Activated T-cell treated with anti-CD3 and anti-CD28 coated beads, Interleukin-2, amount 50 U/mL, for 72 hours (primary cell): ENCODE measurements at regions not wholly inside any gene's neighbourhood (a gene's known extent, or its start where the extent isn't known, plus 50 kb on each side); places are given as distances from the start of the nearest gene placed in this dataset.
"Not testable (repeated sequence)": the region's sequence is repeated elsewhere in the genome, so short reads cannot be mapped to it uniquely, and the experiment has no call there.

Source experiments
- ATAC-seq, 2 donors: fragments of 150-1000 bp; cut with Tn5 transposase; replicated peaks in 1 of 2; 2 replicates each; pipeline ENCODE4 v1.10.0; 2021; ENCODE audit warnings: moderate library complexity in 2 of 2, mild to moderate bottlenecking in 1 of 2
- DNase-seq, 2 donors: peaks; one replicate each; pipeline ENCODE4 v3.0.0; 2021 to 2022; ENCODE audit warnings: mixed read lengths in 1 of 2
- H3K27ac Mint-ChIP-seq: one replicate; pipeline ENCODE4 v1.8.0; 2022; ENCODE audit warnings: mild to moderate bottlenecking, moderate library complexity, mixed read lengths
- H3K27me3 Mint-ChIP-seq: one replicate; pipeline ENCODE4 v1.8.0; 2022; ENCODE audit warnings: low read depth, mixed read lengths
- H3K36me3 Mint-ChIP-seq, 2 donors: one replicate each; pipeline ENCODE4 v1.8.0; 2022; ENCODE audit warnings: mixed read lengths in 2 of 2, mild to moderate bottlenecking in 1 of 2; ENCODE audit not compliant: insufficient read depth in 2 of 2
- H3K4me1 Mint-ChIP-seq: one replicate; pipeline ENCODE4 v1.8.0; 2022; ENCODE audit warnings: low read depth, mixed read lengths
- H3K4me3 Mint-ChIP-seq, 2 donors: one replicate each; pipeline ENCODE4 v1.8.0; 2022; ENCODE audit warnings: mild to moderate bottlenecking in 2 of 2, mixed read lengths in 2 of 2, moderate library complexity in 2 of 2
- H3K9me3 Mint-ChIP-seq, 2 donors: one replicate each; pipeline ENCODE4 v1.8.0; 2022; ENCODE audit warnings: mixed read lengths in 2 of 2

- ATAC-seq: no peak
- Mint-ChIP-seq H3K27me3 (no peaks in the 10 kb centered on the region), H3K27ac (no peak overlapping the region), H3K4me3 (no peak overlapping the region), H3K4me1 (no peaks in the 10 kb centered on the region), H3K36me3 (no peaks in the 10 kb centered on the region), H3K9me3 (no peaks in the 10 kb centered on the region)
- DNase-seq: no peak
Observed at GRCh38 chr7:66517212-66517909, 111.3 kb upstream of the KCTD7 start.

GRCh38 chr7:66518151-66518691 is 110.5 kb upstream of the KCTD7 start:
- Mint-ChIP-seq H3K9me3 (no peaks in the 10 kb centered on the region), H3K4me1 (no peaks in the 10 kb centered on the region), H3K4me3 (no peak overlapping the region), H3K36me3 (no peaks in the 10 kb centered on the region), H3K27ac (no peak overlapping the region), H3K27me3 (no peaks in the 10 kb centered on the region)
- ATAC-seq: no peak
- DNase-seq: no peak

- H3K36me3 Mint-ChIP-seq: no peaks in the 10 kb centered on the region
- no peak for DNase-seq
- H3K27me3 Mint-ChIP-seq: no peaks in the 10 kb centered on the region
- no peaks in the 10 kb centered on the region for H3K4me1 Mint-ChIP-seq
- no peak overlapping the region for H3K4me3 Mint-ChIP-seq
- H3K9me3 Mint-ChIP-seq: no peaks in the 10 kb centered on the region
- ATAC-seq: no peak
- no peak overlapping the region for H3K27ac Mint-ChIP-seq
Observed at GRCh38 chr7:66521675-66522074, 107.0 kb upstream of the KCTD7 start.

GRCh38 chr7:66522518-66522917 is 106.2 kb upstream of the KCTD7 start:
- H3K4me1 Mint-ChIP-seq: no peaks in the 10 kb centered on the region
- H3K9me3 Mint-ChIP-seq: no peaks in the 10 kb centered on the region
- no peaks in the 10 kb centered on the region for H3K27me3 Mint-ChIP-seq
- H3K4me3 Mint-ChIP-seq: no peak overlapping the region
- ATAC-seq (peak; percentile 41 to 58), DNase-seq (peak in 1 of 2 donors; percentile 10)
- no peak overlapping the region for H3K27ac Mint-ChIP-seq
- H3K36me3 Mint-ChIP-seq: no peaks in the 10 kb centered on the region

GRCh38 chr7:66523409-66523808 is 105.3 kb upstream of the KCTD7 start:
- ATAC-seq (no peak), DNase-seq (no peak)
- no peaks in the 10 kb centered on the region for H3K27me3 Mint-ChIP-seq
- H3K4me1 Mint-ChIP-seq: no peaks in the 10 kb centered on the region
- no peaks in the 10 kb centered on the region for H3K9me3 Mint-ChIP-seq
- H3K4me3 Mint-ChIP-seq: no peak overlapping the region
- H3K36me3 Mint-ChIP-seq: no peaks in the 10 kb centered on the region
- H3K27ac Mint-ChIP-seq: no peak overlapping the region

GRCh38 chr7:66524738-66525137 is 103.9 kb upstream of the KCTD7 start:
- Mint-ChIP-seq H3K4me1 (no peaks in the 10 kb centered on the region), H3K36me3 (no peaks in the 10 kb centered on the region), H3K4me3 (no peak overlapping the region), H3K9me3 (no peaks in the 10 kb centered on the region), H3K27ac (no peak overlapping the region), H3K27me3 (no peaks in the 10 kb centered on the region)
- no peak for DNase-seq
- ATAC-seq: no peak

GRCh38 chr7:66526782-66527181 is 101.9 kb upstream of the KCTD7 start:
- not testable (repeated sequence) for H3K9me3 Mint-ChIP-seq, H3K4me1 Mint-ChIP-seq, H3K27me3 Mint-ChIP-seq, H3K4me3 Mint-ChIP-seq, H3K36me3 Mint-ChIP-seq, H3K27ac Mint-ChIP-seq, DNase-seq, ATAC-seq

GRCh38 chr7:66528652-66529051 is 100.0 kb upstream of the KCTD7 start:
- no peak overlapping the region for H3K4me3 Mint-ChIP-seq
- H3K27me3 Mint-ChIP-seq: no peaks in the 10 kb centered on the region
- no peaks in the 10 kb centered on the region for H3K9me3 Mint-ChIP-seq
- no peak overlapping the region for H3K27ac Mint-ChIP-seq
- H3K4me1 Mint-ChIP-seq: no peaks in the 10 kb centered on the region
- DNase-seq (no peak), ATAC-seq (no peak)
- no peaks in the 10 kb centered on the region for H3K36me3 Mint-ChIP-seq

- no peaks in the 10 kb centered on the region for H3K27me3 Mint-ChIP-seq
- H3K4me1 Mint-ChIP-seq: no peaks in the 10 kb centered on the region
- no peaks in the 10 kb centered on the region for H3K36me3 Mint-ChIP-seq
- no peak for DNase-seq
- no peak for ATAC-seq
- H3K9me3 Mint-ChIP-seq: no peaks in the 10 kb centered on the region
- no peak overlapping the region for H3K4me3 Mint-ChIP-seq
- H3K27ac Mint-ChIP-seq: no peak overlapping the region
Observed at GRCh38 chr7:66529883-66530610, 98.6 kb upstream of the KCTD7 start.

GRCh38 chr7:66535414-66536329 is 93.0 kb upstream of the KCTD7 start:
- H3K27ac Mint-ChIP-seq: no peak overlapping the region
- no peaks in the 10 kb centered on the region for H3K27me3 Mint-ChIP-seq
- H3K4me1 Mint-ChIP-seq: no peaks in the 10 kb centered on the region
- no peak overlapping the region for H3K4me3 Mint-ChIP-seq
- ATAC-seq (no peak), DNase-seq (no peak)
- H3K9me3 Mint-ChIP-seq: no peaks in the 10 kb centered on the region
- H3K36me3 Mint-ChIP-seq: no peaks in the 10 kb centered on the region

- no peaks in the 10 kb centered on the region for H3K27me3 Mint-ChIP-seq
- DNase-seq: no peak
Observed at GRCh38 chr7:66537380-66537779, 91.3 kb upstream of the KCTD7 start.

GRCh38 chr7:66537876-66538275 is 90.8 kb upstream of the KCTD7 start:
- no peaks in the 10 kb centered on the region for H3K4me1 Mint-ChIP-seq
- ATAC-seq: no peak
- peaks cover 0 to 2% of the 10 kb centered on the region in 2 donors for H3K36me3 Mint-ChIP-seq
- H3K4me3 Mint-ChIP-seq: no peak overlapping the region
- no peaks in the 10 kb centered on the region for H3K27me3 Mint-ChIP-seq
- no peaks in the 10 kb centered on the region for H3K9me3 Mint-ChIP-seq
- H3K27ac Mint-ChIP-seq: no peak overlapping the region
- DNase-seq: no peak

More at GRCh38 chr7:66537380-66537779, 91.3 kb upstream of the KCTD7 start:
- Mint-ChIP-seq H3K4me1 (no peaks in the 10 kb centered on the region), H3K36me3 (peaks cover 0 to 2% of the 10 kb centered on the region in 2 donors), H3K27ac (no peak overlapping the region), H3K9me3 (no peaks in the 10 kb centered on the region), H3K4me3 (no peak overlapping the region)
- no peak for ATAC-seq

- DNase-seq: no peak
Observed at GRCh38 chr7:66539264-66539623, 89.4 kb upstream of the KCTD7 start.

More at GRCh38 chr7:66539264-66539623, 89.4 kb upstream of the KCTD7 start:
- Mint-ChIP-seq H3K4me3 (no peak overlapping the region), H3K27ac (no peak overlapping the region), H3K9me3 (no peaks in the 10 kb centered on the region), H3K27me3 (no peaks in the 10 kb centered on the region), H3K4me1 (no peaks in the 10 kb centered on the region), H3K36me3 (peaks cover 0 to 2% of the 10 kb centered on the region in 2 donors)
- no peak for ATAC-seq
